H9 (cell line): ENCODE measurements at regions not wholly inside any gene's neighbourhood (a gene's known extent, or its start where the extent isn't known, plus 50 kb on each side); places are given as distances from the start of the nearest gene placed in this dataset.

Experiments
- DNase-seq: peaks from one replicate; pipeline ENCODE4 v3.0.0-alpha.2; 2017
- H2AFZ ChIP-seq: one replicate; pipeline ENCODE4 v1.6.1; 2013; ENCODE audit warnings: mild to moderate bottlenecking, low read length, control low read depth, moderate library complexity
- H2AK5ac ChIP-seq: 2 replicates; pipeline ENCODE4 v1.6.1; 2013; ENCODE audit warnings: low read length, control low read depth, mixed read lengths; ENCODE audit not compliant: insufficient read length
- H2BK120ac ChIP-seq: one replicate; pipeline ENCODE4 v1.6.1; 2013; ENCODE audit warnings: low read depth, mild to moderate bottlenecking, low read length, control low read depth, inconsistent platforms; ENCODE audit not compliant: poor library complexity, severe bottlenecking
- H2BK12ac ChIP-seq: 2 replicates; pipeline ENCODE4 v1.6.1; 2013; ENCODE audit warnings: low read length, control low read depth, mixed read lengths, low read depth; ENCODE audit not compliant: insufficient read length
- H2BK15ac ChIP-seq: 2 replicates; pipeline ENCODE4 v1.6.1; 2013; ENCODE audit warnings: low read depth, low read length, control low read depth
- H2BK20ac ChIP-seq: one replicate; pipeline ENCODE4 v1.6.1; 2013; ENCODE audit warnings: low read depth, mild to moderate bottlenecking, low read length, control low read depth, inconsistent platforms; ENCODE audit not compliant: poor library complexity, severe bottlenecking
- H2BK5ac ChIP-seq: 2 replicates; pipeline ENCODE4 v1.6.1; 2013; ENCODE audit warnings: low read length, control low read depth, mixed read lengths; ENCODE audit not compliant: insufficient read length
- H3K14ac ChIP-seq: 2 replicates; pipeline ENCODE4 v1.6.1; 2013; ENCODE audit warnings: low read length, control low read depth; ENCODE audit not compliant: insufficient read depth
- H3K18ac ChIP-seq: 2 replicates; pipeline ENCODE4 v1.6.1; 2013; ENCODE audit warnings: low read depth, mild to moderate bottlenecking, mixed read lengths, low read length, control low read depth; ENCODE audit not compliant: insufficient read length
- H3K23ac ChIP-seq: 2 replicates; pipeline ENCODE4 v1.6.1; 2013; ENCODE audit warnings: low read length, control low read depth, mixed read lengths, low read depth; ENCODE audit not compliant: insufficient read length
- H3K23me2 ChIP-seq: 2 replicates; pipeline ENCODE4 v1.6.1; 2013; ENCODE audit warnings: low read depth, mild to moderate bottlenecking, mixed read lengths, low read length, control low read depth; ENCODE audit not compliant: insufficient read length, poor library complexity, severe bottlenecking
- H3K27ac ChIP-seq: 2 replicates; pipeline ENCODE4 v1.5.1; 2013; ENCODE audit warnings: low read length, control low read depth, mixed read lengths, low read depth; ENCODE audit not compliant: insufficient read length
- H3K27me3 ChIP-seq: 2 replicates; pipeline ENCODE4 v1.6.1; 2013; ENCODE audit warnings: low read length, control low read depth, inconsistent platforms; ENCODE audit not compliant: insufficient read depth
- H3K4ac ChIP-seq: 2 replicates; pipeline ENCODE4 v1.6.1; 2013; ENCODE audit warnings: low read depth, mild to moderate bottlenecking, control low read depth, inconsistent platforms, low read length, moderate library complexity
- H3K4me1 ChIP-seq: 2 replicates; pipeline ENCODE4 v1.6.1; 2013; ENCODE audit warnings: low read length, control low read depth, inconsistent platforms; ENCODE audit not compliant: insufficient read depth
- H3K4me2 ChIP-seq: 2 replicates; pipeline ENCODE4 v1.6.1; 2013; ENCODE audit warnings: low read length, control low read depth, mixed read lengths; ENCODE audit not compliant: insufficient read length, insufficient read depth
- H3K56ac ChIP-seq: 2 replicates; pipeline ENCODE4 v1.6.1; 2013; ENCODE audit warnings: low read depth, mild to moderate bottlenecking, mixed read lengths, low read length, control low read depth; ENCODE audit not compliant: insufficient read length
- H3K79me1 ChIP-seq: 2 replicates; pipeline ENCODE4 v1.6.1; 2013; ENCODE audit warnings: low read depth, mild to moderate bottlenecking, moderate library complexity, low read length, control low read depth, inconsistent platforms; ENCODE audit not compliant: insufficient read depth, poor library complexity, severe bottlenecking
- H3K79me2 ChIP-seq: 2 replicates; pipeline ENCODE4 v1.6.1; 2013; ENCODE audit warnings: low read length, control low read depth, inconsistent platforms; ENCODE audit not compliant: insufficient read depth
- H3K9ac ChIP-seq: 2 replicates; pipeline ENCODE4 v1.6.1; 2013; ENCODE audit warnings: low read length, control low read depth, mixed read lengths; ENCODE audit not compliant: insufficient read length; ENCODE audit errors: extremely low read depth
- H3K9me3 ChIP-seq: one replicate; pipeline ENCODE4 v1.6.1; 2013; ENCODE audit warnings: low read depth, low read length, inconsistent platforms; ENCODE audit not compliant: control insufficient read depth
- H3T11ph ChIP-seq: one replicate; pipeline ENCODE4 v1.6.1; 2013; ENCODE audit warnings: mild to moderate bottlenecking, low read length, control low read depth, inconsistent platforms
- H4K20me1 ChIP-seq: one replicate; pipeline ENCODE4 v1.6.1; 2013; ENCODE audit not compliant: control insufficient read depth, insufficient read length, insufficient read depth
- H4K5ac ChIP-seq: 2 replicates; pipeline ENCODE4 v1.6.1; 2013; ENCODE audit warnings: low read depth, mild to moderate bottlenecking, mixed read lengths, low read length, control low read depth; ENCODE audit not compliant: insufficient read length
- H4K8ac ChIP-seq: replicated peaks from 2 replicates; pipeline ENCODE4 v1.6.1; 2013; ENCODE audit warnings: low read length, control low read depth, mixed read lengths, low read depth; ENCODE audit not compliant: insufficient read length
- H4K91ac ChIP-seq: 2 replicates; pipeline ENCODE4 v1.6.1; 2013; ENCODE audit warnings: low read depth, mild to moderate bottlenecking, moderate library complexity, mixed read lengths, low read length, control low read depth; ENCODE audit not compliant: insufficient read length
- H3K27ac Mint-ChIP-seq, 3 experiments: 2 replicates in 2 of 3; 3 replicates in 1 of 3; pipeline ENCODE4 v1.8.0; 2020 to 2021; ENCODE audit warnings: mixed read lengths in 3 of 3, mild to moderate bottlenecking in 1 of 3, moderate library complexity in 1 of 3
- H3K27me3 Mint-ChIP-seq: 2 replicates; pipeline ENCODE4 v1.8.0; 2021; ENCODE audit warnings: low read depth, mild to moderate bottlenecking, moderate library complexity, mixed read lengths
- H3K36me3 Mint-ChIP-seq, 3 experiments: 2 replicates in 2 of 3; 3 replicates in 1 of 3; pipeline ENCODE4 v1.8.0; 2020 to 2021; ENCODE audit warnings: low read depth in 3 of 3, mixed read lengths in 3 of 3; ENCODE audit not compliant: insufficient read depth in 1 of 3
- H3K4me1 Mint-ChIP-seq, 2 experiments: 2 replicates each; pipeline ENCODE4 v1.8.0; 2020; ENCODE audit warnings: mixed read lengths in 2 of 2
- H3K4me3 Mint-ChIP-seq, 2 experiments: 2 replicates in 1 of 2; 3 replicates in 1 of 2; pipeline ENCODE4 v1.8.0; 2020 to 2021; ENCODE audit warnings: mild to moderate bottlenecking in 2 of 2, mixed read lengths in 2 of 2, moderate library complexity in 1 of 2
- H3K9me3 Mint-ChIP-seq, 2 experiments: 2 replicates in 1 of 2; 3 replicates in 1 of 2; pipeline ENCODE4 v1.8.0; 2020; ENCODE audit warnings: mild to moderate bottlenecking in 2 of 2, mixed read lengths in 2 of 2, moderate library complexity in 1 of 2
- WGBS: extraction: QIAGEN DNeasy Blood & Tissue Kit; methylation state at CpG from one replicate; pipeline ENCODE4 v1.1.7; 2013; ENCODE audit warnings: missing lambda C conversion rate, low lambda C conversion rate, mixed read lengths; ENCODE audit not compliant: insufficient read length; ENCODE audit errors: extremely low coverage; 5-methylcytosine and 5-hydroxymethylcytosine counted together
- TF ChIP-seq, protein P1 (sequence below): fragments of 200-600 bp; sonication (generic); conservative IDR thresholded peaks from 3 replicates; pipeline ENCODE4 v1.8.0; 2021; ENCODE audit warnings: antibody characterized with exemption, mild to moderate bottlenecking

GRCh38 chr12:91958816-91959215 lies 186.8 kb downstream of the BTG1 start:
- Histone ChIP-seq H3K4me2 (no peak overlapping the region), H4K91ac (no peak overlapping the region), H3K27me3 (no peaks in the 10 kb centered on the region), H2BK5ac (no peak overlapping the region), H3K9ac (no peak overlapping the region), H4K8ac (no peak overlapping the region), H4K5ac (no peak overlapping the region), H2BK120ac (no peak overlapping the region), H3K27ac (no peak overlapping the region), H3T11ph (no peak overlapping the region), H3K9me3 (no peaks in the 10 kb centered on the region), H3K23ac (no peak overlapping the region), H3K4ac (no peak overlapping the region), H3K23me2 (no peaks in the 10 kb centered on the region), H2BK20ac (no peak overlapping the region), H3K79me1 (no peaks in the 10 kb centered on the region), H3K18ac (no peak overlapping the region), H4K20me1 (no peaks in the 10 kb centered on the region), H3K4me1 (no peaks in the 10 kb centered on the region; the same call in 1 of the 2 replicates), H2AK5ac (no peak overlapping the region), H3K56ac (no peak overlapping the region), H2BK15ac (no peak overlapping the region), H2AFZ (no peak overlapping the region), H2BK12ac (no peak overlapping the region), H3K79me2 (no peaks in the 10 kb centered on the region), H3K14ac (no peak overlapping the region)
- H3K9me3 Mint-ChIP-seq: no peaks in the 10 kb centered on the region
- no peak overlapping the region for H3K4me3 Mint-ChIP-seq
- no peaks in the 10 kb centered on the region for H3K4me1 Mint-ChIP-seq
- no peak overlapping the region for H3K27ac Mint-ChIP-seq
- TF ChIP-seq, protein P1, sequence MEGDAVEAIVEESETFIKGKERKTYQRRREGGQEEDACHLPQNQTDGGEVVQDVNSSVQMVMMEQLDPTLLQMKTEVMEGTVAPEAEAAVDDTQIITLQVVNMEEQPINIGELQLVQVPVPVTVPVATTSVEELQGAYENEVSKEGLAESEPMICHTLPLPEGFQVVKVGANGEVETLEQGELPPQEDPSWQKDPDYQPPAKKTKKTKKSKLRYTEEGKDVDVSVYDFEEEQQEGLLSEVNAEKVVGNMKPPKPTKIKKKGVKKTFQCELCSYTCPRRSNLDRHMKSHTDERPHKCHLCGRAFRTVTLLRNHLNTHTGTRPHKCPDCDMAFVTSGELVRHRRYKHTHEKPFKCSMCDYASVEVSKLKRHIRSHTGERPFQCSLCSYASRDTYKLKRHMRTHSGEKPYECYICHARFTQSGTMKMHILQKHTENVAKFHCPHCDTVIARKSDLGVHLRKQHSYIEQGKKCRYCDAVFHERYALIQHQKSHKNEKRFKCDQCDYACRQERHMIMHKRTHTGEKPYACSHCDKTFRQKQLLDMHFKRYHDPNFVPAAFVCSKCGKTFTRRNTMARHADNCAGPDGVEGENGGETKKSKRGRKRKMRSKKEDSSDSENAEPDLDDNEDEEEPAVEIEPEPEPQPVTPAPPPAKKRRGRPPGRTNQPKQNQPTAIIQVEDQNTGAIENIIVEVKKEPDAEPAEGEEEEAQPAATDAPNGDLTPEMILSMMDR: no peak
- DNase-seq: no peak
- WGBS: no CpG with 5 or more reads among the region's 5 CpGs
- H3K27me3 Mint-ChIP-seq: no peaks in the 10 kb centered on the region
- no peaks in the 10 kb centered on the region for H3K36me3 Mint-ChIP-seq
